Brain microvascular endothelial cell (primary cell): ENCODE measurements at regions not wholly inside any gene's neighbourhood (a gene's known extent, or its start where the extent isn't known, plus 50 kb on each side); places are given as distances from the start of the nearest gene placed in this dataset.
A peak's percentile ranks its signal among the peaks of the same experiment; 100 is the strongest.

Experiments
- DNase-seq: peaks from one replicate; pipeline ENCODE4 v3.0.0-alpha.2; 2020
- H3K27ac ChIP-seq: fragments of 250-450 bp; sonication (Bioruptor Pico); 2 replicates; pipeline ENCODE4 v1.5.1; 2020; ENCODE audit warnings: mild to moderate bottlenecking, moderate library complexity
- H3K27me3 ChIP-seq: fragments of 250-450 bp; sonication (Bioruptor Pico); replicated peaks from 2 replicates; pipeline ENCODE4 v1.5.1; 2020; ENCODE audit warnings: mild to moderate bottlenecking
- H3K36me3 ChIP-seq: fragments of 250-450 bp; sonication (Bioruptor Pico); replicated peaks from 2 replicates; pipeline ENCODE4 v1.5.1; 2020; ENCODE audit warnings: mild to moderate bottlenecking
- H3K4me3 ChIP-seq: 2 replicates; pipeline ENCODE4 v1.5.1; 2011; ENCODE audit warnings: low read depth, mild to moderate bottlenecking, control low read depth, low read length, moderate library complexity
- CTCF ChIP-seq: IDR thresholded peaks from 2 replicates; pipeline ENCODE4 v1.5.1; 2011; ENCODE audit warnings: low read depth, mild to moderate bottlenecking, moderate library complexity, low read length, control low read depth, inconsistent platforms; ENCODE audit errors: missing control alignments
- in situ Hi-C: cut with HindIII; loops from 2 replicates; pipeline ENCODE4 v1.10.0; 2017; ENCODE audit warnings: low sequenced_read_pairs, low pct_ligation_motif_present

- in situ Hi-C loops, result no loop called here
- peak; percentile 96 for DNase-seq
- Histone ChIP-seq H3K36me3 (peaks cover 73% of the 10 kb centered on the region), H3K27me3 (no peaks in the 10 kb centered on the region), H3K4me3 (no peak overlapping the region), H3K27ac (peak overlapping the region; percentile 94)
- TF ChIP-seq CTCF, result no peak
Observed at GRCh38 chr7:130901209-130901783, 167.3 kb upstream of the KLF14 start.

- no peak for TF ChIP-seq CTCF
- in situ Hi-C loops, result no loop called here
- Histone ChIP-seq H3K27ac (peak overlapping the region; percentile 94), H3K36me3 (peaks cover 61% of the 10 kb centered on the region), H3K4me3 (no peak overlapping the region), H3K27me3 (no peaks in the 10 kb centered on the region)
- DNase-seq, result no peak
Observed at GRCh38 chr7:130902755-130903357, 168.8 kb upstream of the KLF14 start.

GRCh38 chr7:130903358-130903974 is 169.5 kb upstream of the KLF14 start:
- Histone ChIP-seq H3K27ac (peak overlapping the region; percentile 94), H3K27me3 (no peaks in the 10 kb centered on the region), H3K36me3 (peaks cover 57% of the 10 kb centered on the region), H3K4me3 (no peak overlapping the region)
- no peak for TF ChIP-seq CTCF
- in situ Hi-C loops, result no loop called here
- peak; percentile 94 for DNase-seq

DNA sequence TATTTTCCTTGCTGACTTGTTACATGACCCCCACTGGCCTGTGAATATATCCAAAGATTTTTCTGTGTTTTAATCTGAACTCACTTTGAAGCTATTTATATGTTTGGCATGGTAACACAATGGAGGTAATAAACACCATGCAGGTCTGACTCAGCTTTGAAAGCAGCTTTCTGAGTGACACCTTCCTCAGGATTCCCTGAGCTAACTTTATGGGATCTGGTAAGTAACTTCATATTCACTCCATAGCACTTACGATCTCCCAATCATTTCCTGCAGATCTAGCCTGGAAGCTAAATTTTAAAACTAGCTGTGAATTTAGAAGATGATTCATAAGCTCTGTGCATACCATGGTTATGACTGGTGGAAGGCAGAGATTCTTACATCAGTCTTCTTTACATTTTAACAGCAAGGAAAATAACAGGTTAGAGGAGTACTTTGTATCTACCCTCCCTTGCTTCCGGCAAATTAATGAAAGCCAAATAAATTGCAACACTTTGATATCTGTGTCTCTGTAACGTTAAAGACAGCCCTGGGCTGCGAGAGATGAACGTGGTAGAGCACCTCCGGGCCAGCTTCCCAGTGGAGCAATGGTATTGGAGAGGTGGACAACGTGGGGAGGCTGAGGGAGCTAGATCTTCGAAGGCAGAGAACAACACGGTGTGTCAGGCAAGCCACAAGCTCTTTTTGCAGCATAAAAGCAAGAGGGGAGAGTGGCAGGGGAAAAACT is 170.2 kb upstream of the KLF14 start:
- Histone ChIP-seq H3K4me3 (no peak overlapping the region), H3K27ac (peak overlapping the region; percentile 94), H3K27me3 (no peaks in the 10 kb centered on the region), H3K36me3 (peaks cover 57% of the 10 kb centered on the region)
- DNase-seq, result peak; percentile 88
- TF ChIP-seq CTCF, result no peak
- in situ Hi-C loops, result no loop called here

DNA sequence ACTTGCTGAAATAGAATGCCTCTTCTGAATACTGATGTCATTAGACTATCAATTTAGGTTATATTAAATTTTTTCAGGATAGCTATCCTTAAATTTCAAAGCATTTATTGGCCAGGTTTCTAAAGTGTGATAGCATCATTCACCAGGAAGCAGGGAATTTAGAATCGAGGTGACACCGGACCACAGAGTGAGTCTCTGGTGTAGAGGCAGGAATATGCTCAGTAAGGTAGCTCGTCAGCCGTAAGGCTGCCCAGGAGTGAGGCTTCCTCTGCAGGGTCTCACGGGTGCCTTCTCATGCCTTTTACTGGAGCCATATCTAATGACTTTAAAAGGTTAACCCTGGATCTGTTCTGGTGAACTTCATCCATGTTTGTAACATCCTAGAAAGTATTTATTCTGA is 170.8 kb upstream of the KLF14 start:
- peak overlapping the region; percentile 94 for H3K27ac ChIP-seq
- H3K27me3 ChIP-seq, result no peaks in the 10 kb centered on the region
- H3K4me3 ChIP-seq, result peak overlapping the region; percentile 16
- in situ Hi-C loops, result no loop called here
- TF ChIP-seq CTCF, result no peak
- H3K36me3 ChIP-seq, result peaks cover 58% of the 10 kb centered on the region
- DNase-seq, result no peak
